HEK293T (cell line): ENCODE measurements at regions not wholly inside any gene's neighbourhood (a gene's known extent, or its start where the extent isn't known, plus 50 kb on each side); places are given as distances from the start of the nearest gene placed in this dataset.

Experiments
- ARNT ChIP-seq: fragments of 450-650 bp; IDR thresholded peaks from 2 replicates; pipeline ENCODE4 v1.6.1; 2017; ENCODE audit warnings: mild to moderate bottlenecking
- ELF4 ChIP-seq: fragments of 450-650 bp; IDR thresholded peaks from 2 replicates; pipeline ENCODE4 v1.6.1; 2017; ENCODE audit warnings: antibody characterized with exemption
- FOXA1 ChIP-seq: fragments of 450-650 bp; IDR thresholded peaks from 2 replicates; pipeline ENCODE4 v1.6.1; 2016; ENCODE audit warnings: mild to moderate bottlenecking
- SP1 ChIP-seq: fragments of 450-650 bp; IDR thresholded peaks from 2 replicates; pipeline ENCODE4 v1.6.1; 2017
- ZNF384 ChIP-seq: fragments of 450-650 bp; IDR thresholded peaks from 2 replicates; pipeline ENCODE4 v1.6.1; 2016

GRCh38 chr3:25156626-25157025 lies 271.4 kb upstream of the RARB start:
- TF ChIP-seq SP1 (no peak), ELF4 (no peak), FOXA1 (no peak), ARNT (no peak), ZNF384 (no peak)
